T-helper 2 cell treated with Interferon-gamma antibody and Interleukin-4, amounts not matched to agents 100 ng/mL and 5 ng/mL, for 36 hours (primary cell): ENCODE measurements at regions not wholly inside any gene's neighbourhood (a gene's known extent, or its start where the extent isn't known, plus 50 kb on each side); places are given as distances from the start of the nearest gene placed in this dataset.
"Not testable (repeated sequence)": the region's sequence is repeated elsewhere in the genome, so short reads cannot be mapped to it uniquely, and the experiment has no call there.

Experiments
- intact Hi-C: fragments of 100-400 bp; cut with micrococcal nuclease; formaldehyde crosslinking; loops from one replicate; pipeline ENCODE4 v1.15.1; 2023

DNA sequence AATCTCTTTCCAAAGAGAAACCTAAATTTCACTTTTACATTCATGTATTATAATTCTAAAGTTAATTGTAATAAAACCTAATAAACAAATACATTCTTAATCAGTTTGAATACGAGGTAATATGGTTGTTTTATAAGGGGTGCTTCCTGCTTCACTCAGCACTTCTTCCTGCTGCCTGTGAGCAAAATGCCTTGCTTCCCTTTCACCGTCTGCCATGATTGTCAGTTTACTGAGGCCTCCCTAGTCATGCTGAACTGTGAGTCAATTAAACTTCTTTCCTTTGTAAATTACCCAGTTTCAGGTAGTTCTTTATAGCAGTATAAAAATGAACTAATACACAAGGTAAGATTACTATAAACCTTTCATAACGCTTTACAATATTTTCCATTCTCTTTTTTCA is 491.1 kb upstream of the LRRC7 start:
- intact Hi-C loops: no loop called here

DNA sequence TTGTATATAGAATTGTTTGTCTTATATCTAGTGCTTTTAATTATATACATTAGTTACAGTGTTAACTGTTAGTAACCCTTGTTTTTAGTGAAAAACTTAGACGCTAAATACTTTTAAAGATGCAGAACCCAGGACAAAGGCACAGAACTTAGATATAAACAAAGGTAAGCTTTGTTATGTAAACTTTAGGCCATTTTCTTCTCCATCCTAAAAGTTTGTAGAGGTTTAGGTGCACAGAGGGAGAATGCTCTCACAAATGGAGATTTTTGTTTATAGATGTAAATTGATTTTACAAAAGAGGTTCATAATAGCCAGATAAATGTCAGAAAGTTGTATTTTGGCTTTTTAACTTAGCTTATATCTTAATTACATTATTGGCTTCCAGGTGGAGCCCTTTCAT is 490.5 kb upstream of the LRRC7 start:
- intact Hi-C loops: no loop called here

DNA sequence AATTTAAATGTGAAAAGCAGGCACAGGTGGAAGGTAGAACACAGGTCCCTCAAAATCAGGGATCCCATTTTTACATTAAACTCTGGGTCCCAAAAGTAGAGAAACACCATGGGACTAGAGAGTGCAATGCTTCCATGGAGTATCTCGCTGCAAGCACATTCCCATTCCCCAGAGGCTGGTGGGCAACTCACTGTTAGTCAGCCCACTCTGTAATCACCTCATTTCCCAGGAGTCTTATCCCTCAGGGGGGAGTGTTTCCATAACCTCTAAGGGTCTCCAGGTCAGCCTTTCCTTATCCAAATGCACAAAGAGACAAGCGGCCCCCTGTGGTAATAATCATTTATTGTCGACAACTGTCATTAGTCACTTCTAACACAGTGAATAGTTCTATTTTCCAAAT is 490.1 kb upstream of the LRRC7 start:
- intact Hi-C loops: no loop called here

- intact Hi-C loops: no loop called here
Observed at GRCh38 chr1:69081668-69082067, 486.1 kb upstream of the LRRC7 start.

- intact Hi-C loops: no loop called here
Observed at GRCh38 chr1:69082312-69082711, 485.4 kb upstream of the LRRC7 start.

DNA sequence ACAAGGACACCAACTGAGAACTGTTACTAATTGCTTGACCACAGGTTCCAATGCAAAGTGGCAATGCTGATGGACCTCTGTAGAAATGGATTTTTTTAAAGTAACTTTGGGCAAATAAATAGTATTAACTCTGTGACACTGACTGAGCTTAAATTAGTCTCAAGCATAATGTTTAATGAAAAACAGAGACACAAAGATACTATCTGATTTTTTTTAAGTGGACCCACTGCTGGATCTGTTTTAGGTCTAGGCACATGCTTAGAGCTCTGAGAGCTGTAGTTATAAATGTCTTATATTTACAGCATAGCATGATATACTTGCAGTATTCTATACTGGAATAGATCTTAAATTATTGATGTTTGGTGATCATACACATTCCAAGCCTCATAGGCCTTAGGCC is 481.6 kb upstream of the LRRC7 start:
- intact Hi-C loops: no loop called here

DNA sequence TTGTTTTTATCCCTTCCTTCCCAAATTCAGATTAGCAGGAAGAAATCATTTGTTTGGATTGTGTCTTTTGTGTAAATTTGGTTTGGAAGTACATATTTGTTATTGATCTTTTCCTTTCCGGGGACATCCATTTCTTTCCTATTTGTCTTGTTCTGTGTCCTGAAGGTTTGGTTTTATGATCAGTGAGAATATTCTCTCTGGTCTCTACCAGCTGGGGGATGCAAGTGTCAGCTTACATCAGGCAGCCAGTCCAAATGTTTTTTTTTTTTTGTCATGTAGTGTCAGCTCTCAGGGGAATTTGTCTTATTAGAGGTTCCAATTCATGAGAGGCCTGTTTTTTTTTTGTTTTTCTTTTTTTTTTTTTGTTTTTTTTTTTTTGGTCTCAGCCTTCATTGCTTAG is 479.2 kb upstream of the LRRC7 start:
- intact Hi-C loops: no loop called here

GRCh38 chr1:69090170-69090569 is 477.6 kb upstream of the LRRC7 start:
- intact Hi-C loops: no loop called here

- intact Hi-C loops: no loop called here
Observed at GRCh38 chr1:69090752-69091151, 477.0 kb upstream of the LRRC7 start.

DNA sequence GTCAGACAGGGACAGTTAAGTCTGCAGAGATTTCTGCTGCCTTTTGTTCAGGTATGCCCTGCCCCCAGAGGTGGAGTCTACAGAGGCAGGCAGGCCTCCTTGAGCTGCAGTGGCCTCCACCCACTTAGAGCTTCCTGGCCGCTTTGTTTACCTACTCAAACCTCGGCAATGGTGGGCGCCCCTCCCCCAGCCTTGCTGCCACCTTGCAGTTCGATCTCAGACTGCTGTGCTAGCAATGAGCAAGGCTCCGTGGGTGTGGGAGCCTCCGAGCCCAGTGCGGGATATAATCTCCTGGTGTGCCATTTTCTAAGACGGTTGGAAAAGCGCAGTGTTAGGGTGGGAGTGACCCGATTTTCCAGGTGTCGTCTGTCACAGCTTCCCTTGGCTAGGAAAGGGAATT is 465.7 kb upstream of the LRRC7 start:
- intact Hi-C loops: not testable (repeated sequence)

GRCh38 chr1:69103213-69103612 is 464.5 kb upstream of the LRRC7 start:
- intact Hi-C loops: no loop called here

DNA sequence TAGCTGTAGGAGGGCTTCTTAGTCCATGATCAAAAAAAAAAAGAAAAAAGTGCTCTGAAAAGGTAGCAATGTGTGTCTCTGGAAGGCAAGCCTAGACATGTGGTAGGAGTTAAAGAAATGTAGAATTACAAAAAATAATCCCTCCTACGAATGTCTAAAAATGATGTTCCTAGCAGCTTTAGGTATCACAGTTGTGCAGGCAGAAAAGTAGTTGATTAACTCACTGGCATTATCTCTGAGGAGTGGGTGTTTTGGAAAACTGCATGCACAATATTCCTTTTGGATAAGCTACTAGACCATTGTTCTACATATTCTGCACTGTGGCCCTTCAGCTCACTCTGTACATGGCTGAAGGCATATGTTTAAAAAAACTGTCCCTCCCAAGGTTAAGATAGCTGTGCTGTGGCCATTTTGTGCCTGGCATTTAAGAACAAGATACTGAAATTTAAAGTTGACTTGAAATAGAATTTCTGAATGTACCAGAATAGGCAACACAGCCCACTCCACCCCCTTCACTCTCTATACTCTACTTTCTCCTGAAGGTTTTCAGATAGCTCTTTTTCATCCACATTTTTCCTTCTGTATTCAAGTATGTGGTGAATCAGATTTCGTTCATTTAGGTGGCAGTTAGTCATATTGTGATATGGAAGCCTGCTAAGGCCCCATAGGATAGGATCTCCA is 463.9 kb upstream of the LRRC7 start:
- intact Hi-C loops: no loop called here

- intact Hi-C loops: no loop called here
Observed at GRCh38 chr1:69104894-69105293, 462.8 kb upstream of the LRRC7 start.

- intact Hi-C loops: no loop called here
Observed at GRCh38 chr1:69109277-69109676, 458.4 kb upstream of the LRRC7 start.

- intact Hi-C loops: no loop called here
Observed at GRCh38 chr1:69110851-69111250, 456.9 kb upstream of the LRRC7 start.

DNA sequence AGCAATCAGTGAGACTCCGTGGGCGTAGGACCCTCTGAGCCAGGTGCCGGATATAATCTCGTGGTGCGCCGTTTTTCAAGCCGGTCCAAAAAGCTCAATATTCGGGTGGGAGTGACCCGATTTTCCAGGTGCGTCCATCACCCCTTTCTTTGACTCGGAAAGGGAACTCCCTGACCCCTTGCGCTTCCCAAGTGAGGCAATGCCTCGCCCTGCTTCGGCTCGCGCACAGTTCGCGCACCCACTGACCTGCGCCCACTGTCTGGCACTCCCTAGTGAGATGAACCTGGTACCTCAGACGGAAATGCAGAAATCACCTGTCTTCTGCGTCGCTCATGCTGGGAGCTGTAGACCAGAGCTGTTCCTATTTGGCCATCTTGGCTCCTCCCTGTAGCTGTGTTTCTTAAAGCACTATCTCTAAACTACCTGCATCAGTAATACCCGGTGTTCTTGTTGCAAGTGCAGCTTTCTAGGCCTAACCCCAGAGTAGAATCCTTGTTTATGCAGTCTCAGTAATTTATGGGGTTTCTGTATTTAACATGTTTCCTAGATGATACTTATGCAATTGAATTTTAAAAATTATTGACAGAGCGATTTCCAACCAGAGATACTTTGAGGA is 447.5 kb upstream of the LRRC7 start:
- intact Hi-C loops: not testable (repeated sequence)

DNA sequence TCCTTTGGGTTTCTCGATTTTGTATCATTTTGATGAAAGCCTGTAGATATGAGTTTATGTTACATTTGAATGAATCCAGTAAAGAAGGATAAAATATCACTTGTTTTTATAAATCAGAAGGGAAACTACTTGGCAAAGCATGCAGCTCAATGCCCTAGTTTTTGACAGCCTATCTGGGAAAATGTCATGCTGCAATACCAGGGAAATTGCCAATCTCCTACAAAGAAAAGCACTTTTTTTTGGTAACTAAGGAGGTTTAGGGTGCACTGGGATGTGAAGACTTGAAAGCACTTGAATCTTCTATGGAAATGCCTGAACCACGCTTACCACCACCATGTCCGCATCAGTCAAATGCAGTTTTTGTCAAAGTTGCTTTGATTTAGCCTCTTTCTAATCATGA is 446.9 kb upstream of the LRRC7 start:
- intact Hi-C loops: no loop called here

- intact Hi-C loops: no loop called here
Observed at GRCh38 chr1:69121723-69122122, 446.0 kb upstream of the LRRC7 start.

DNA sequence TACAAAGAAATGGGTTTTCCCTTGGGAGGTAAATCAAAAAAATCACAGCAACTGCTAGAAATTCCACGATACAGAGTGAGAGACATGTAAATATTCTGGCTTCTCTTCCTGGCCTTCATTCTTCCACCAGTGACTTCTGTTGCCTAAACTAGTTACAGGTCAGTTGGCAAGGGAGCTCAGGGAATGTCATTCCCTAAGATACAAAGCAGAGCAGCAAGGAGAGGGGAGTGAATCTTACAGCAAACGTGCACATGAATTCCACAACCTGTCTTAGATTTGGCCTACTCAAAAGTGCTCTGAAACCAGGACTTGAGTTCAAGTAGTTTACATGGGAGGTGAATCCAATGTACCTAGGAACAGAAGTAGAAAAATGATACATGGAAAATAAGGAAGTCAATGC is 445.3 kb upstream of the LRRC7 start:
- intact Hi-C loops: no loop called here

GRCh38 chr1:69123486-69123885 is 444.2 kb upstream of the LRRC7 start:
- intact Hi-C loops: no loop called here

- intact Hi-C loops: no loop called here
Observed at GRCh38 chr1:69126796-69127195, 440.9 kb upstream of the LRRC7 start.

GRCh38 chr1:69128204-69128603 is 439.5 kb upstream of the LRRC7 start:
- intact Hi-C loops: no loop called here

GRCh38 chr1:69129538-69129937 is 438.2 kb upstream of the LRRC7 start:
- intact Hi-C loops: no loop called here

DNA sequence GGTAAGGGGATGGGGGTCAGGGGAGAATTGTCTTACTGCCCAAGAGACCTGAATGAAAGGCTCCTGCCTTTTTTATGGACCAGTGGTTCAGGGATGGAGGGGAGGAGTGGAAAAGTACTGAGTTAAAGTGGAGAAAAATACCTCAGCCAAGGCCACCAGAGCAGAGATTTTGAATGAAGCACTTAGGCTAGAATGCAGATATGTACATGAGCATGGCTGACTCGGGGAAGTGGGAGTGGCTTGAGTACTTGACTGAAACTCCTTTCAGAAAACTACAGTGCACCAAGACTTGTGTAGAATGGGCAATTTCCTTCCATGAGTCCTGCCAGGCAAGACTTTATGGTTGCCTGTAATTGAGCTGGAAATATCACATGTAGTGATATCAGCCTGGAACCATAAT is 429.6 kb upstream of the LRRC7 start:
- intact Hi-C loops: no loop called here
